Psoas muscle (tissue), 7 donors: ENCODE measurements at regions not wholly inside any gene's neighbourhood (a gene's known extent, or its start where the extent isn't known, plus 50 kb on each side); places are given as distances from the start of the nearest gene placed in this dataset.

Experiments used
- ATAC-seq, 4 donors: fragments of 200-7000 bp; cut with Tn5 transposase; one replicate each; pipeline ENCODE4 v1.9.1; 2020; ENCODE audit warnings: moderate library complexity in 3 of 4, mild to moderate bottlenecking in 2 of 4
- DNase-seq, 2 donors: peaks; one replicate each; pipeline ENCODE4 v3.0.0-alpha.2; 2020
- H3K27ac ChIP-seq: fragments of 200-600 bp; one replicate; pipeline ENCODE4 v1.8.0; 2022
- H3K27me3 ChIP-seq, 3 donors: fragments of 200-600 bp in 1 of 3; one replicate each; pipeline versions ENCODE4 v1.6.1 to v1.8.0; 2013 to 2022; ENCODE audit warnings: low read length in 2 of 3, mild to moderate bottlenecking in 2 of 3, moderate library complexity in 1 of 3; ENCODE audit not compliant: insufficient read depth in 3 of 3
- H3K36me3 ChIP-seq, 2 donors: fragments of 200-600 bp in 1 of 2; one replicate each; pipeline versions ENCODE4 v1.6.1 to v1.8.0; 2013 to 2022; ENCODE audit warnings: low read depth in 1 of 2, mild to moderate bottlenecking in 1 of 2, moderate library complexity in 1 of 2; ENCODE audit not compliant: insufficient read depth in 1 of 2
- H3K4me1 ChIP-seq: fragments of 200-600 bp; one replicate; pipeline ENCODE4 v1.8.0; 2022
- H3K4me3 ChIP-seq: fragments of 200-600 bp; one replicate; pipeline ENCODE4 v1.8.0; 2022; ENCODE audit warnings: mild to moderate bottlenecking
- H3K9me3 ChIP-seq: fragments of 200-600 bp; one replicate; pipeline ENCODE4 v1.8.0; 2022
- WGBS, 3 donors: extraction: QIAGEN DNeasy Blood & Tissue Kit; methylation state at CpG; one replicate each; pipeline versions ENCODE4 v1.1.6 to v1.1.7; 2013; 5-methylcytosine and 5-hydroxymethylcytosine counted together
- intact Hi-C, 2 donors: fragments of 100-400 bp; cut with DNase I; formaldehyde crosslinking; loops; one replicate each; pipeline versions ENCODE4 v1.11.0 to v1.14.2; 2022
- TF ChIP-seq, protein P1 (sequence below): fragments of 200-600 bp; IDR thresholded peaks from one replicate; pipeline ENCODE4 v1.8.0; 2022; ENCODE audit warnings: antibody characterized with exemption
- donor health status: healthy with polysubstance abuse.
- donor health status: DM: no; HTN: no; CAD: no; lungs with moderate emphysema.
- donor health status: Bipolar disorder and iron deficiency.
- donor health status: healthy.
- donor health status: DM: yes; HTN: yes; CAD: no.
- donor health status: DM: no; HTN: no; CAD: no.
- donor health status: DM: yes; HTN: yes; CAD: no.

DNA sequence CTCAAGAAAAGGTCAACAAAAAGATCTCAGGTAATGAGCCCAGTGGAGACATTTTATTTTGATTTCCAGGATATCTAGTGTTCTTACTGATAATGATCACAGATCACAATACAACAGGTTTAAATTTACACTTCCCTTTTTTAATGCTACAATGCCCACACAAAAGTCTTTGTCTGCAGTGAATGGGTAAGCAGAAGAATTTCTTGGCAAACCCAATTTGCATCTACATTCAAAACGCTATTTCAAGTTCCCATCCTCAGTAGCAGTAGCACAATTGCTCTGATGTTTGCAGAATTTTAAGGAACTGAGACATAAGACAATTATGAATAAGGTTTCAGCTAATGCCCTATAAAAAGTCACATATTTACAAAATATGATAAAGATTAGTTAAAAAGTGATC lies 929.4 kb upstream of the PIK3C3 start:
- no peak overlapping the region for H3K4me3 ChIP-seq
- no peaks in the 10 kb centered on the region for H3K36me3 ChIP-seq
- H3K4me1 ChIP-seq = no peaks in the 10 kb centered on the region
- WGBS, 3 donors = 64 to 74% (median 73%) methylated on average over 1 of the region's 1 CpG
- DNase-seq (no peak), ATAC-seq (no peak)
- H3K27ac ChIP-seq = no peak overlapping the region
- intact Hi-C loops = no loop called here
- TF ChIP-seq, protein P1, sequence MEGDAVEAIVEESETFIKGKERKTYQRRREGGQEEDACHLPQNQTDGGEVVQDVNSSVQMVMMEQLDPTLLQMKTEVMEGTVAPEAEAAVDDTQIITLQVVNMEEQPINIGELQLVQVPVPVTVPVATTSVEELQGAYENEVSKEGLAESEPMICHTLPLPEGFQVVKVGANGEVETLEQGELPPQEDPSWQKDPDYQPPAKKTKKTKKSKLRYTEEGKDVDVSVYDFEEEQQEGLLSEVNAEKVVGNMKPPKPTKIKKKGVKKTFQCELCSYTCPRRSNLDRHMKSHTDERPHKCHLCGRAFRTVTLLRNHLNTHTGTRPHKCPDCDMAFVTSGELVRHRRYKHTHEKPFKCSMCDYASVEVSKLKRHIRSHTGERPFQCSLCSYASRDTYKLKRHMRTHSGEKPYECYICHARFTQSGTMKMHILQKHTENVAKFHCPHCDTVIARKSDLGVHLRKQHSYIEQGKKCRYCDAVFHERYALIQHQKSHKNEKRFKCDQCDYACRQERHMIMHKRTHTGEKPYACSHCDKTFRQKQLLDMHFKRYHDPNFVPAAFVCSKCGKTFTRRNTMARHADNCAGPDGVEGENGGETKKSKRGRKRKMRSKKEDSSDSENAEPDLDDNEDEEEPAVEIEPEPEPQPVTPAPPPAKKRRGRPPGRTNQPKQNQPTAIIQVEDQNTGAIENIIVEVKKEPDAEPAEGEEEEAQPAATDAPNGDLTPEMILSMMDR = no peak
- H3K27me3 ChIP-seq = no peaks in the 10 kb centered on the region
- no peaks in the 10 kb centered on the region for H3K9me3 ChIP-seq

DNA sequence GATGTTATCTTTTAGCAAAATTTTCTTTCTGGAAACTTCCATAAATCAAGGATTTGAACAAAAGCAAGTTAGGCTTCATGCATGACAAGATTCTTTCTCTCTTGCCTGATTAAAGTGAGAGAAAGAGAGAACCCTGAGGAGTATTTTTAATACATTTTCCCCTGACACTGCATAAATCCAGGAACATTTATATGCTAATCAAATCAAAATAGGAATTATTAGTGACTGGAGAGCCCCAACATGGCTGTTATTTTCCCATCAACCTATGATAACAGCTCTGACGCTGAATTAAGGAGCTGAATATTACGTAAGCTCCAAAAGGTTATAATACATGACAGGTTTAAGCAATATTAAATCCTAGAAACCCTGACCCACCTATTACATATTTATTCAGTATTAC lies 930.2 kb upstream of the PIK3C3 start:
- WGBS, 3 donors = 91 to 93% (median 93%) methylated on average over 2 of the region's 2 CpGs
- no peak overlapping the region for H3K27ac ChIP-seq
- intact Hi-C loops = no loop called here
- no peaks in the 10 kb centered on the region for H3K27me3 ChIP-seq
- H3K4me1 ChIP-seq = no peaks in the 10 kb centered on the region
- TF ChIP-seq, protein P1 = no peak
- no peak for ATAC-seq
- no peak for DNase-seq
- no peaks in the 10 kb centered on the region for H3K36me3 ChIP-seq
- no peak overlapping the region for H3K4me3 ChIP-seq
- H3K9me3 ChIP-seq = no peaks in the 10 kb centered on the region

DNA sequence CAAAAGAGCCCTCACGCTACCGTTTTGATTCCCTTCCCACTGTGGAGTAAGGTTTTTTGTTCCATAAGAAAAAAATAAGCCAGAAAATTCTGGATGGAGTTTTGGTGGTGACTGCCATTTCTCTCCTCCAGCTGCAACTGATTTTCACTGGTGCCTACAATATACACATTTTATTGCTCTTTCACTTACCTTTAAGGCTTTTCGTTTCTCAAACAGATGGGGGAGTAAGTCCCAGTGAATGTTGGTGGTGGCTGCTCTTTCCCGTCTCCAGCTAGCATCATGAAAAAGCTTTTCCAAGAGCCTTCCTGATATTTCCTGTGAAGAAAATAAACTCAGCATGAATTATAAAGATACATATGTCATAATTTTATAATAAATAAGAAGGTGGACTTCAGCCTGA lies 932.5 kb upstream of the PIK3C3 start:
- Histone ChIP-seq H3K4me1 (no peaks in the 10 kb centered on the region), H3K27me3 (no peaks in the 10 kb centered on the region), H3K9me3 (no peaks in the 10 kb centered on the region), H3K27ac (no peak overlapping the region), H3K36me3 (no peaks in the 10 kb centered on the region), H3K4me3 (no peak overlapping the region)
- 31 to 45% (median 33%) methylated on average over 4 of the region's 4 CpGs for WGBS, 3 donors
- no peak for ATAC-seq
- TF ChIP-seq, protein P1 = no peak
- intact Hi-C loops = no loop called here
- DNase-seq = no peak

DNA sequence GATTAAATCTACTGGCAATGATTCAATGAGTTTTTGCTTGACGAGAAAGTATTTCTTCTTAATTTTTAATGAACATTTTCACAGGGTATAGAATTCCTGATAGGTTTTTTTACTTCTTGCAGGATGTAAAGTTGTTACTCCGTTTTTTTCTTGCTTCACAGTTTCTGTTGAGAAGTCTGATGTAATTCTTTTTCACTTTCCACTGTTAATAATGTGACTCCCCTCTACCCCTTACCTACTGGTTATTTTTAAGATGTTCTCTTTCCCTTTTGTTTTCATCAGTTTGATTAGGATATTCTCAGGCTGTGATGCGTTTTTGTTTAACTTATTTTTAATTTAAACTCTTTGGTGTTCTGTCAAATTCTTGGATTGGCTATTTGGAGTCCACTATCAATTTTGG lies 933.9 kb upstream of the PIK3C3 start:
- 60 to 77% (median 67%) methylated on average over 3 of the region's 3 CpGs for WGBS, 3 donors
- Histone ChIP-seq H3K27me3 (no peaks in the 10 kb centered on the region), H3K4me1 (no peaks in the 10 kb centered on the region), H3K36me3 (no peaks in the 10 kb centered on the region), H3K4me3 (no peak overlapping the region), H3K9me3 (no peaks in the 10 kb centered on the region), H3K27ac (no peak overlapping the region)
- intact Hi-C loops = no loop called here
- ATAC-seq (no peak), DNase-seq (no peak)
- TF ChIP-seq, protein P1 = no peak

DNA sequence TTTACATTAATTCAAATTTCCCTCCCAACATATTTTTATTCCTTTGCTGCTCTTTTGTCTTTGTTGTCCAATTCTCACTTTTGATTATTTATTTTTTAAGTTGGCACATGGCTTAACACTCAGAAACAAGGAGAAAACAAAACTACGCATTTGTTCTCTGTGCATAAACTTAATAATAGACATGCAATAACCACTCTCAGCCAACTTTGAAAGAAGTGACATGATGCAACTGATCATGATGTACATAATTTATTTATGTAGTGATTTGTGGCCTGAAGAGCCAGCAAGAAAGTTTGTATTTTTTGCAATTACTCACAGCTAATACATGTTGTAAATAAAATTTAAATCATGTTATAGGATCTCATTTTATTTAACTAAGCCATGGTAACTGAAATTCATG lies 942.8 kb upstream of the PIK3C3 start:
- Histone ChIP-seq H3K4me1 (no peaks in the 10 kb centered on the region), H3K36me3 (no peaks in the 10 kb centered on the region), H3K27me3 (no peaks in the 10 kb centered on the region), H3K9me3 (no peaks in the 10 kb centered on the region), H3K27ac (no peak overlapping the region), H3K4me3 (no peak overlapping the region)
- ATAC-seq (no peak), DNase-seq (no peak)
- 85 to 96% (median 91%) methylated on average over 1 of the region's 1 CpG for WGBS, 3 donors
- intact Hi-C loops = no loop called here
- TF ChIP-seq, protein P1 = no peak
